Daoy (cell line): ENCODE measurements at regions not wholly inside any gene's neighbourhood (a gene's known extent, or its start where the extent isn't known, plus 50 kb on each side); places are given as distances from the start of the nearest gene placed in this dataset.
"Not testable (repeated sequence)": the region's sequence is repeated elsewhere in the genome, so short reads cannot be mapped to it uniquely, and the experiment has no call there.

Experiments used
- DNase-seq: peaks from one replicate; pipeline ENCODE4 v3.0.0-alpha.2; 2015; ENCODE audit warnings: low read depth

GRCh38 chr5:163355811-163356210 lies 81.6 kb upstream of the CCNG1 start:
- not testable (repeated sequence) for DNase-seq

GRCh38 chr5:163357636-163358035 lies 79.8 kb upstream of the CCNG1 start:
- no peak for DNase-seq

- no peak for DNase-seq
Measured at GRCh38 chr5:163360656-163361055, 76.7 kb upstream of the CCNG1 start.

- no peak for DNase-seq
Measured at GRCh38 chr5:163361450-163361849, 75.9 kb upstream of the CCNG1 start.

GRCh38 chr5:163362840-163363371 lies 74.5 kb upstream of the CCNG1 start:
- no peak for DNase-seq

GRCh38 chr5:163363389-163363788 lies 74.0 kb upstream of the CCNG1 start:
- no peak for DNase-seq

- DNase-seq: no peak
Measured at GRCh38 chr5:163366757-163367156, 70.6 kb upstream of the CCNG1 start.

- DNase-seq: no peak
Measured at GRCh38 chr5:163369776-163370385, 67.5 kb upstream of the CCNG1 start.

- DNase-seq: no peak
Measured at GRCh38 chr5:163373436-163374084, 63.8 kb upstream of the CCNG1 start.

- DNase-seq: no peak
Measured at GRCh38 chr5:163377982-163378381, 59.4 kb upstream of the CCNG1 start.

GRCh38 chr5:163379298-163380155 lies 57.9 kb upstream of the CCNG1 start:
- peak; percentile 83 for DNase-seq

GRCh38 chr5:163381832-163382231 lies 55.6 kb upstream of the CCNG1 start:
- DNase-seq: no peak

GRCh38 chr5:163383754-163384153 lies 53.6 kb upstream of the CCNG1 start:
- DNase-seq: no peak

- no peak for DNase-seq
Measured at GRCh38 chr5:163384669-163385068, 52.7 kb upstream of the CCNG1 start.

GRCh38 chr5:163385271-163385670 lies 52.1 kb upstream of the CCNG1 start:
- no peak for DNase-seq

GRCh38 chr5:163385824-163386223 lies 51.6 kb upstream of the CCNG1 start:
- DNase-seq: no peak

- DNase-seq: no peak
Measured at GRCh38 chr5:163386352-163386751, 51.0 kb upstream of the CCNG1 start.

GRCh38 chr5:163387589-163388343 lies 49.6 kb upstream of the CCNG1 start:
- DNase-seq: no peak
